ENCODE measurements at regions not wholly inside any gene's neighbourhood (a gene's known extent, or its start where the extent isn't known, plus 50 kb on each side); places are given as distances from the start of the nearest gene placed in this dataset.
"Not testable (repeated sequence)": the region's sequence is repeated elsewhere in the genome, so short reads cannot be mapped to it uniquely, and the experiment has no call there.

GRCh38 chr4:149116806-149117205 lies 674.6 kb upstream of the NR3C2 start:
- DNase-seq = no peak

GRCh38 chr4:149113804-149114430 lies 671.7 kb upstream of the NR3C2 start:
- DNase-seq = no peak

GRCh38 chr4:149112109-149112508 lies 669.9 kb upstream of the NR3C2 start:
- DNase-seq = no peak

GRCh38 chr4:149110481-149110880 lies 668.3 kb upstream of the NR3C2 start:
- no peak for DNase-seq

- no peak for DNase-seq
Observed at GRCh38 chr4:149108626-149109025, 666.4 kb upstream of the NR3C2 start.

GRCh38 chr4:149102765-149103164 lies 660.6 kb upstream of the NR3C2 start:
- DNase-seq = no peak

GRCh38 chr4:149101649-149102048 lies 659.4 kb upstream of the NR3C2 start:
- DNase-seq = no peak

- DNase-seq = no peak
Observed at GRCh38 chr4:149095811-149096210, 653.6 kb upstream of the NR3C2 start.

- DNase-seq = no peak
Observed at GRCh38 chr4:149095001-149095400, 652.8 kb upstream of the NR3C2 start.

GRCh38 chr4:149084144-149084543 lies 641.9 kb upstream of the NR3C2 start:
- no peak for DNase-seq

GRCh38 chr4:149077181-149077580 lies 635.0 kb upstream of the NR3C2 start:
- DNase-seq = no peak

GRCh38 chr4:149076401-149076800 lies 634.2 kb upstream of the NR3C2 start:
- no peak for DNase-seq

- DNase-seq = no peak
Observed at GRCh38 chr4:149072384-149072783, 630.2 kb upstream of the NR3C2 start.

GRCh38 chr4:149065753-149066152 lies 623.5 kb upstream of the NR3C2 start:
- DNase-seq = no peak

GRCh38 chr4:149062997-149063396 lies 620.8 kb upstream of the NR3C2 start:
- no peak for DNase-seq

- no peak for DNase-seq
Observed at GRCh38 chr4:149057594-149057993, 615.4 kb upstream of the NR3C2 start.

GRCh38 chr4:149056615-149057014 lies 614.4 kb upstream of the NR3C2 start:
- DNase-seq = no peak

GRCh38 chr4:149055624-149056023 lies 613.4 kb upstream of the NR3C2 start:
- no peak for DNase-seq

GRCh38 chr4:149050840-149051239 lies 608.6 kb upstream of the NR3C2 start:
- no peak for DNase-seq

GRCh38 chr4:149048451-149049143 lies 606.4 kb upstream of the NR3C2 start:
- DNase-seq = no peak

- no peak for DNase-seq
Observed at GRCh38 chr4:149047368-149047767, 605.2 kb upstream of the NR3C2 start.

GRCh38 chr4:149045731-149046130 lies 603.5 kb upstream of the NR3C2 start:
- DNase-seq = no peak

- DNase-seq = not testable (repeated sequence)
Observed at GRCh38 chr4:149039786-149040185, 597.6 kb upstream of the NR3C2 start.

GRCh38 chr4:149031399-149031798 lies 589.2 kb upstream of the NR3C2 start:
- DNase-seq = no peak
